Stimulated activated CD4-positive, alpha-beta T cell treated with anti-CD3 and anti-CD28 coated beads, Interleukin-1b, Interleukin-23, amount 100 ng/mL, for 24 hours (primary cell): ENCODE measurements at regions not wholly inside any gene's neighbourhood (a gene's known extent, or its start where the extent isn't known, plus 50 kb on each side); places are given as distances from the start of the nearest gene placed in this dataset.

ENCODE experiments used
- DNase-seq, 4 experiments: peaks; one replicate each; pipeline ENCODE4 v3.0.0-alpha.2; 2020; ENCODE audit warnings: low read depth in 4 of 4, low spot score in 1 of 4

- DNase-seq = no peak
Measured at GRCh38 chr5:174664180-174664850, 60.1 kb upstream of the MSX2 start.

DNA sequence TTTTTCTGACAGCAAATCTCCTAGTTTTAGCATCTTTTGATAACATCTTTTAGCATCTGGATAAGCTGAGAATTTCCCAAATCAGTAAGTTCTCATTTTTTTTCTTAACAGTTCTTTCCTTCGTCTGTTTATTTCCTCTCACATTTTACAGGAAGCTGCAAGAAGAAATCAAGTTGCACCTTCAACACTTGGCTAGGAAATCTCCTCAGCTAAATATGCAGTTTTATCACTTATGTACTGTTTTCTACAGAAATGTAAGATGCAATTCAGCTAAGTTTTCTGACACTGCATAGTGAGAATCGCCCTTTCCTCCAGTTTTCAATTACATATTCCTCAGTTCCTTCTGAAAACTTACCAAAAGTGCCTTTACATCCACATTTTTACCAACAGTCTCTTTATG lies 59.0 kb upstream of the MSX2 start:
- no peak for DNase-seq

GRCh38 chr5:174667526-174667925 lies 56.9 kb upstream of the MSX2 start:
- no peak for DNase-seq

DNA sequence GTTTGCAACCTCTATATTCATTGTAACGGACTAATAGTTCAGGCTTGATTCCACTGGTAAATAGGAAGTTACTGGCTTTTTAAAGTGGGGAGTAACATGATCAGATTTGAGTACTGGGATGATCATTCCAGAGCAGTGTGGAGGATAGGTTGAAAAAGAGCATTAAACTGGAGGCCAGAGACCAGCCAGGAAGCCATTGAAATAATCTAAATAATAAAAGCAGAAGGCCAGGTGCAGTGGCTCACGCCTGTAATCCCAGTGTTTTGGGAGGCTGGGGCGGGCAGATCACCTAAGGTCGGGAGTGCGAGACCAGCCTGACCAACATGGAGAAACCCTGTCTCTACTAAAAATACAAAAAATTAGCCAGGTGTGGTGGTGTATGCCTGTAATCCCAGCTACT lies 56.0 kb upstream of the MSX2 start:
- DNase-seq = no peak
